Thyroid gland (tissue), 4 donors: ENCODE measurements at regions not wholly inside any gene's neighbourhood (a gene's known extent, or its start where the extent isn't known, plus 50 kb on each side); places are given as distances from the start of the nearest gene placed in this dataset.

Experiments
- DNase-seq, 2 donors: peaks; one replicate each; pipeline ENCODE4 v3.0.0-alpha.2; 2019
- H3K27ac ChIP-seq, 3 donors: fragments of 200-600 bp; sonication (generic); 1 replicate in 2 of 3; 2 replicates in 1 of 3; pipeline ENCODE4 v1.5.1; 2016 to 2019; ENCODE audit warnings: mild to moderate bottlenecking in 1 of 3, moderate library complexity in 1 of 3
- H3K27me3 ChIP-seq: fragments of 200-600 bp; sonication (generic); one replicate; pipeline ENCODE4 v1.5.1; 2019
- H3K36me3 ChIP-seq, 2 donors: fragments of 200-600 bp; sonication (generic); one replicate each; pipeline ENCODE4 v1.5.1; 2016 to 2019
- H3K4me1 ChIP-seq, 2 donors: fragments of 200-600 bp; sonication (generic); one replicate each; pipeline ENCODE4 v1.5.1; 2017 to 2019
- H3K4me3 ChIP-seq, 3 donors: fragments of 200-600 bp; sonication (generic); replicated peaks in 1 of 3; 1 replicate in 2 of 3; 2 replicates in 1 of 3; pipeline ENCODE4 v1.5.1; 2016; ENCODE audit warnings: mild to moderate bottlenecking in 1 of 3
- H3K9me3 ChIP-seq: fragments of 200-600 bp; sonication (generic); one replicate; pipeline ENCODE4 v1.5.1; 2017
- CTCF ChIP-seq, 6 experiments: fragments of 200-600 bp in 3 of 6; fragments of 450-650 bp in 3 of 6; sonication (generic) in 3 of 6; IDR thresholded peaks; one replicate each; pipeline ENCODE4 v1.5.1; 2016 to 2019; ENCODE audit warnings: antibody characterized with exemption in 6 of 6, mild to moderate bottlenecking in 2 of 6, inconsistent platforms in 1 of 6, moderate library complexity in 1 of 6
- POLR2A ChIP-seq, 2 donors: fragments of 450-650 bp; IDR thresholded peaks; one replicate each; pipeline ENCODE4 v1.6.1; 2017; ENCODE audit warnings: antibody characterized with exemption in 2 of 2, mild to moderate bottlenecking in 2 of 2, moderate library complexity in 1 of 2
- WGBS, 2 donors: methylation state at CpG; one replicate each; pipeline ENCODE4 v1.1.5; 2017; 5-methylcytosine and 5-hydroxymethylcytosine counted together
- intact Hi-C: fragments of 100-400 bp; cut with DNase I; formaldehyde crosslinking; loops from one replicate; pipeline ENCODE4 v1.15.1; 2023

- Histone ChIP-seq H3K27me3 (no peaks in the 10 kb centered on the region), H3K4me1 (no peaks in the 10 kb centered on the region), H3K36me3 (no peaks in the 10 kb centered on the region), H3K4me3 (no peak overlapping the region), H3K9me3 (no peaks in the 10 kb centered on the region), H3K27ac (no peak overlapping the region)
- 85 to 88% methylated on average over 3 of the region's 3 CpGs for WGBS, 2 donors
- no peak for DNase-seq
- intact Hi-C loops = no loop called here
- no peak for TF ChIP-seq POLR2A (IDR thresholded peaks at IDR 0.05)
- TF ChIP-seq CTCF (IDR thresholded peaks at IDR 0.05) = no peak
Observed at GRCh38 chr2:77920838-77921366, 398.7 kb upstream of the LRRTM4 start.

- H3K4me1 ChIP-seq = no peaks in the 10 kb centered on the region
- H3K27me3 ChIP-seq = no peaks in the 10 kb centered on the region
- H3K27ac ChIP-seq = no peak overlapping the region
- intact Hi-C loops = no loop called here
- TF ChIP-seq CTCF (IDR thresholded peaks at IDR 0.05) (no peak), POLR2A (IDR thresholded peaks at IDR 0.05) (no peak)
- H3K4me3 ChIP-seq = no peak overlapping the region
- H3K36me3 ChIP-seq = no peaks in the 10 kb centered on the region
- DNase-seq = no peak
- WGBS, 2 donors = 75 to 79% methylated on average over 1 of the region's 1 CpG
- H3K9me3 ChIP-seq = no peaks in the 10 kb centered on the region
Observed at GRCh38 chr2:77922567-77922966, 400.4 kb upstream of the LRRTM4 start.

GRCh38 chr2:77937366-77937765 is 415.2 kb upstream of the LRRTM4 start:
- Histone ChIP-seq H3K27me3 (no peaks in the 10 kb centered on the region), H3K9me3 (no peaks in the 10 kb centered on the region), H3K4me3 (no peak overlapping the region), H3K36me3 (no peaks in the 10 kb centered on the region), H3K27ac (no peak overlapping the region), H3K4me1 (no peaks in the 10 kb centered on the region)
- no peak for TF ChIP-seq POLR2A (IDR thresholded peaks at IDR 0.05)
- no peak for TF ChIP-seq CTCF (IDR thresholded peaks at IDR 0.05)
- intact Hi-C loops = no loop called here
- no peak for DNase-seq
- WGBS, 2 donors = 82 to 91% methylated on average over 5 of the region's 5 CpGs

GRCh38 chr2:77938462-77938861 is 416.3 kb upstream of the LRRTM4 start:
- H3K27ac ChIP-seq = no peak overlapping the region
- H3K27me3 ChIP-seq = no peaks in the 10 kb centered on the region
- no peaks in the 10 kb centered on the region for H3K4me1 ChIP-seq
- no peak overlapping the region for H3K4me3 ChIP-seq
- no peaks in the 10 kb centered on the region for H3K9me3 ChIP-seq
- no peak for TF ChIP-seq POLR2A (IDR thresholded peaks at IDR 0.05)
- no peak for TF ChIP-seq CTCF (IDR thresholded peaks at IDR 0.05)
- WGBS, 2 donors = 74 to 77% methylated on average over 1 of the region's 1 CpG
- no peaks in the 10 kb centered on the region for H3K36me3 ChIP-seq
- no peak for DNase-seq
- intact Hi-C loops = no loop called here

- 90 to 95% methylated on average over 1 of the region's 1 CpG for WGBS, 2 donors
- Histone ChIP-seq H3K4me3 (no peak overlapping the region), H3K27me3 (no peaks in the 10 kb centered on the region), H3K27ac (no peak overlapping the region), H3K4me1 (no peaks in the 10 kb centered on the region), H3K9me3 (no peaks in the 10 kb centered on the region), H3K36me3 (no peaks in the 10 kb centered on the region)
- DNase-seq = no peak
- intact Hi-C loops = no loop called here
- TF ChIP-seq CTCF (IDR thresholded peaks at IDR 0.05) = no peak
- no peak for TF ChIP-seq POLR2A (IDR thresholded peaks at IDR 0.05)
Observed at GRCh38 chr2:77939370-77939769, 417.2 kb upstream of the LRRTM4 start.
